ENCODE measurements at regions not wholly inside any gene's neighbourhood (a gene's known extent, or its start where the extent isn't known, plus 50 kb on each side); places are given as distances from the start of the nearest gene placed in this dataset.

GRCh38 chr1:181216591-181216994 is 128.1 kb downstream of the IER5 start (continued):
- TF ChIP-seq ATF6 (CRISPR knock-in tag; conservative IDR thresholded peaks at IDR 0.05) = no peak

GRCh38 chr1:181219938-181220337 is 131.4 kb downstream of the IER5 start:
- no TSS peak for BruUV-seq (replicated peaks)
- no peak overlapping the region for H2AFZ ChIP-seq (ENCODE audit: low read length)
- H3K9ac ChIP-seq (ENCODE audit: insufficient read depth, low read depth, low read length) = no peak overlapping the region
- intact Hi-C loops (cut with micrococcal nuclease; ENCODE audit: unreplicated experiment) (no loop called here), in situ Hi-C loops (cut with HindIII; ENCODE audit: extremely low pct_ligation_motif_present, low pct_unique_long_range_greater_than_20kb) (no loop called here)
- no peak for FAIRE-seq
- H3K36me3 ChIP-seq (replicated peaks in 1 of 2; ENCODE audit: control insufficient read depth in 1 of 2, insufficient read depth in 2 of 2, low read length in 2 of 2) = no peaks in the 10 kb centered on the region
- no peak overlapping the region for H3K4me2 ChIP-seq (ENCODE audit: low read depth, low read length)
- CTCF ChIA-PET (ENCODE audit: low intra/inter-chr PET ratio, low total read pairs) = no interaction called here
- DNase-seq (ENCODE audit: low spot score) = no peak
- peaks cover 3 to 16% of the 10 kb centered on the region in 2 experiments; a peak in 1 of 5 replicates for H3K27me3 ChIP-seq (ENCODE audit: control insufficient read depth in 1 of 2, insufficient read depth in 2 of 2, low read length in 2 of 2)
- H3K27ac ChIP-seq (ENCODE audit: extremely low read length, insufficient read depth, low read length) = no peak overlapping the region
- H3K79me2 ChIP-seq (ENCODE audit: insufficient read depth, low read length) = no peaks in the 10 kb centered on the region
- no peaks in the 10 kb centered on the region for H3K9me3 ChIP-seq (ENCODE audit: low read length)
- no peak for ATAC-seq
- POLR2A ChIA-PET = no interaction called here
- no peaks in the 10 kb centered on the region for H4K20me1 ChIP-seq (ENCODE audit: insufficient read depth, low read length)
- H3K4me3 ChIP-seq (replicated peaks in 1 of 3; ENCODE audit: insufficient read depth in 1 of 3, low read depth in 2 of 3, low read length in 3 of 3) = no peak overlapping the region
- no peaks in the 10 kb centered on the region for H3K4me1 ChIP-seq (ENCODE audit: insufficient read depth, low read length)
- 0% methylated on average over 4 of the region's 4 CpGs for WGBS (ENCODE audit: low lambda C conversion rate)
- no peak for TF ChIP-seq ZXDC (CRISPR knock-in tag; IDR thresholded peaks at IDR 0.05)
- no peak for TF ChIP-seq ZNF362 (CRISPR knock-in tag; IDR thresholded peaks at IDR 0.05; ENCODE audit: borderline replicate concordance)
- TF ChIP-seq ATAD3A (CRISPR knock-in tag; IDR thresholded peaks at IDR 0.05) = no peak
- TF ChIP-seq NONO (IDR thresholded peaks at IDR 0.05) = no peak
- TF ChIP-seq NONO (CRISPR knock-in tag; conservative IDR thresholded peaks at IDR 0.05) = no peak
- TF ChIP-seq ZNF567 (CRISPR knock-in tag; IDR thresholded peaks at IDR 0.05; ENCODE audit: borderline replicate concordance) = no peak
- TF ChIP-seq SNRNP70 (IDR thresholded peaks at IDR 0.05; ENCODE audit: low read depth, low read length) = no peak
- no peak for TF ChIP-seq THAP9 (CRISPR knock-in tag; IDR thresholded peaks at IDR 0.05; ENCODE audit: borderline replicate concordance)
- no peak for TF ChIP-seq HMG20B (CRISPR knock-in tag; conservative IDR thresholded peaks at IDR 0.05)
